NT2/D1 (cell line): ENCODE measurements at regions not wholly inside any gene's neighbourhood (a gene's known extent, or its start where the extent isn't known, plus 50 kb on each side); places are given as distances from the start of the nearest gene placed in this dataset.

ENCODE experiments used
- DNase-seq: peaks from one replicate; pipeline ENCODE4 v3.0.0-alpha.2; 2011; ENCODE audit warnings: low read depth, low spot score
- H3K27me3 ChIP-seq: 2 replicates; pipeline ENCODE4 v1.6.0; 2011; ENCODE audit warnings: mild to moderate bottlenecking; ENCODE audit not compliant: insufficient read length, insufficient read depth
- H3K36me3 ChIP-seq: 2 replicates; pipeline ENCODE4 v1.6.1; 2011; ENCODE audit warnings: mild to moderate bottlenecking, low read length, mixed read lengths; ENCODE audit not compliant: insufficient read depth, insufficient read length
- H3K4me1 ChIP-seq: 2 replicates; pipeline ENCODE4 v1.5.1; 2011; ENCODE audit not compliant: insufficient read depth, insufficient read length
- H3K4me3 ChIP-seq: 2 replicates; pipeline ENCODE4 v1.5.1; 2011; ENCODE audit warnings: low read depth; ENCODE audit not compliant: insufficient read length
- H3K9ac ChIP-seq: 2 replicates; pipeline ENCODE4 v1.6.0; 2011; ENCODE audit warnings: low read depth; ENCODE audit not compliant: insufficient read length
- H3K9me3 ChIP-seq: 2 replicates; pipeline ENCODE4 v1.5.1; 2011; ENCODE audit warnings: mild to moderate bottlenecking, low read length; ENCODE audit not compliant: insufficient read depth
- SUZ12 ChIP-seq: IDR thresholded peaks from 2 replicates; pipeline ENCODE4 v1.6.1; 2011; ENCODE audit not compliant: insufficient read length, insufficient read depth; ENCODE audit errors: extremely low read depth
- YY1 ChIP-seq: IDR thresholded peaks from 2 replicates; pipeline ENCODE4 v1.6.1; 2011; ENCODE audit not compliant: insufficient read length, insufficient read depth
- ZNF274 ChIP-seq: IDR thresholded peaks from 2 replicates; pipeline ENCODE4 v1.6.1; 2011; ENCODE audit warnings: mild to moderate bottlenecking, low read depth, low read length

- no peak overlapping the region for H3K9ac ChIP-seq
- peaks cover 24% of the 10 kb centered on the region for H3K9me3 ChIP-seq
- DNase-seq, result no peak
- no peaks in the 10 kb centered on the region for H3K27me3 ChIP-seq
- H3K36me3 ChIP-seq, result no peaks in the 10 kb centered on the region
- TF ChIP-seq SUZ12 (no peak), YY1 (no peak), ZNF274 (no peak)
- H3K4me1 ChIP-seq, result no peaks in the 10 kb centered on the region
- H3K4me3 ChIP-seq, result no peak overlapping the region
These were observed 824.9 kb downstream of the TBC1D22A start for GRCh38 chr22:47587361-47587760.

DNA sequence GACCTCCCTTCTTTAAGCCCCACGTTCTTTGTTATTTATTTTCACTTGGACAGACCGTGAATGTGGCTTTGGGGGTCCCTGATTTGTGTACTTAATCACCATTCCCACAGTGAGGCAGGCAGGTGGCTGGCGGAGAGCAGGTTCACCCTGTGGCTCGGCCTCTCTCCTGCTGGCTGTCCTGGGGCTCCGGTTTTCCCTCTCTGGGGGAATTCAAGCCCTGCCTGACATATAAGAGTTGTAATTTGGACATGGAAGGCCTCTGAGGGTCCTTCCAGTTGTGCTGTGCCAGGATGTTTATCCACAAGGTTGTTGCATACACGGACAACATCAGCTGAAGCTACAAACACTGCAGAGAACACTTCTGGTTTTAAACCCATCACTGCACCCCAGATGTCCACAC is 824.5 kb downstream of the TBC1D22A start:
- H3K27me3 ChIP-seq, result no peaks in the 10 kb centered on the region
- no peak overlapping the region for H3K4me3 ChIP-seq
- H3K9ac ChIP-seq, result no peak overlapping the region
- no peaks in the 10 kb centered on the region for H3K36me3 ChIP-seq
- DNase-seq, result no peak
- H3K4me1 ChIP-seq, result no peaks in the 10 kb centered on the region
- no peak for TF ChIP-seq ZNF274
- no peak for TF ChIP-seq SUZ12
- no peak for TF ChIP-seq YY1
- H3K9me3 ChIP-seq, result peaks cover 27% of the 10 kb centered on the region

GRCh38 chr22:47586038-47586437 is 823.6 kb downstream of the TBC1D22A start:
- DNase-seq, result no peak
- no peaks in the 10 kb centered on the region for H3K36me3 ChIP-seq
- H3K4me1 ChIP-seq, result no peaks in the 10 kb centered on the region
- peaks cover 33% of the 10 kb centered on the region for H3K9me3 ChIP-seq
- no peak overlapping the region for H3K9ac ChIP-seq
- no peak for TF ChIP-seq SUZ12
- no peak for TF ChIP-seq ZNF274
- no peak for TF ChIP-seq YY1
- no peaks in the 10 kb centered on the region for H3K27me3 ChIP-seq
- H3K4me3 ChIP-seq, result no peak overlapping the region

DNA sequence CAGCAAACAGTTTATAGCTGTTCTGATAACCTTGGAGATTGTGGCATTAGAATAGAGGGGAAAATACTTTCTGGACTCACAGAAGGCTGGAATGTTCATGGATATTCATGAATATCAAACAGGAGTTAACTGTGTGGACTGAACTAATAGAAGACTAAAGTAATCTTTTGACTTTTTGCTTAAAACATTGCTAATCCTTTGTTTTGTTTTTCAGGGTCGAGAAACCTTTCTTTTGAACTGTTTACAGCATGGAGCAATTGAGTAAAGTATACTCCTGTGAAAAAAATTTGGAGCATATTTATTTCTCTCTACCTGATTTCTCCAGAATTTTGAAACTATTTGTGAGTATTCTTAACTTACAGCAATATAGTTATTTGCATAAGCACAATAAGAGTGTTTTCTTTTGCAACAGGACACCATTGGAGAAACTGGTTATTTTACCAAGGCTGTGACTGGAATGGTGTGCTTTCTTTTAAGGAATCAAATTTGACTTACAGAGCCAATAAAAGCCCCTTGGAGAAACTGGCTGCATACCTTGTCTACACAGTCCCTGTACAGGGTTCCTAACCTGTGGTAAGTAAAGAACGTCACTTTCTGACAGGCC is 821.6 kb downstream of the TBC1D22A start:
- DNase-seq, result no peak
- H3K36me3 ChIP-seq, result no peaks in the 10 kb centered on the region
- H3K9ac ChIP-seq, result no peak overlapping the region
- H3K27me3 ChIP-seq, result no peaks in the 10 kb centered on the region
- H3K4me1 ChIP-seq, result no peaks in the 10 kb centered on the region
- TF ChIP-seq YY1, result no peak
- TF ChIP-seq ZNF274, result no peak
- no peak for TF ChIP-seq SUZ12
- H3K4me3 ChIP-seq, result no peak overlapping the region
- H3K9me3 ChIP-seq, result peaks cover 38% of the 10 kb centered on the region

DNA sequence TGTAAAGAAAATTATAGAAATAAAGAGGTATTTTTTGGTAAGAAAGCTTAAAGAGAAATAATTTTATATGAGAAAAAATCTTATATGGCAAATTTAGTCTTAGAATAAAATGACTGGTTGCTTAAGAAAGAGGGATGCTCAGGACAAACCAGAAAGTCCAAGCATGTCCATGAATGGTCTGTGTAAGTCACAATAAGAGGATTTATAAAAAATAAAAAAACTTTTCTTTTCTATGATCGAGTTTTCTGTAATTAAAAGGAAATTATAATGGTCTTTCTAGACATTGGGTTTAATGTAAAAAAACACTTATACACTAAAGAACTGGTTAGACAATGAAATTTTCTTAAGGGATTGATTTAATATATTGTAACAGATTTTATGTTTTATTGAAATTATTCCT is 819.6 kb downstream of the TBC1D22A start:
- Histone ChIP-seq H3K9ac (no peak overlapping the region), H3K9me3 (peaks cover 38% of the 10 kb centered on the region), H3K4me3 (no peak overlapping the region), H3K36me3 (no peaks in the 10 kb centered on the region), H3K27me3 (no peaks in the 10 kb centered on the region), H3K4me1 (no peaks in the 10 kb centered on the region)
- no peak for TF ChIP-seq YY1
- TF ChIP-seq SUZ12, result no peak
- no peak for TF ChIP-seq ZNF274
- no peak for DNase-seq

DNA sequence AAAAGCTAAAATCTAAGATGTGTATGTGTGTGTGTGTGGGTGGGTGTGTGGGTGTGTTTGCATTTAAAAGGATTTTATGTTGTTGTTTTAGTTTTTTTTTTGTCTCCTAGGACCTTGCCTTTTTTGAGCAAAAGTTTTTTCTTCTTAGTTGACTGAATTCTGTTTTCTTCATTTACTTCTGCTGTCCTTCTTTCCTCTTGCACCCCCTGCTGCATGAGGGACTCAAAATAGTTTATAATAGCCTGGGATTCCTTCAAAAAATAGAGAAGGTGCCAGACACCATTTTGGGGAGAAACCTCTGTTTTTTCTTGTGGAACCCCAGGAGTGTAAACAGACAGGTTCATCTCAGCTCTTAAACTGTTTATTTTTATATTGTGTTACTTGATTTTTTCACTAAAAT is 817.7 kb downstream of the TBC1D22A start:
- Histone ChIP-seq H3K9me3 (peaks cover 37% of the 10 kb centered on the region), H3K9ac (no peak overlapping the region), H3K4me1 (no peaks in the 10 kb centered on the region), H3K4me3 (no peak overlapping the region), H3K27me3 (no peaks in the 10 kb centered on the region), H3K36me3 (no peaks in the 10 kb centered on the region)
- TF ChIP-seq YY1 (no peak), ZNF274 (no peak)
- DNase-seq, result no peak

DNA sequence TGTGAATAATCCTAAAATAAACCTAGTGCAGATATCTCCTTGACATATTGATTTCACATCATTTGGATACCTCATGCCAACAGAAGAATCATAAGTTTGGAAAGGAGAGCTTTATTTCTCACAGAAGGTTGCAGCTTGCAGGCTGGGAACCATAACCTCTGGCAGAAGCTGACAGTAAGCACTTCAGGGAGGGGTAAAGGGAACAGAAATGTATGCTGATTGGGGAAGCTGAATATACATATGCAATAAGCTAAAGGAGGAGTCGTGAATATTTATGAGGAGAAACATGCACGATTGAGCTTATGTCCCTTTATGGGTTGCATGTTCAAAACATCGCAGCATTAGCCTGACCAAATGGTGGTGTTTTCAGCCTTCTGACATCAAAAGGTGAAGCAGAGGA is 814.5 kb downstream of the TBC1D22A start:
- Histone ChIP-seq H3K9ac (no peak overlapping the region), H3K36me3 (no peaks in the 10 kb centered on the region), H3K4me3 (no peak overlapping the region), H3K4me1 (no peaks in the 10 kb centered on the region), H3K9me3 (peaks cover 10% of the 10 kb centered on the region), H3K27me3 (no peaks in the 10 kb centered on the region)
- no peak for DNase-seq
- TF ChIP-seq ZNF274, result no peak
- no peak for TF ChIP-seq YY1
- no peak for TF ChIP-seq SUZ12

DNA sequence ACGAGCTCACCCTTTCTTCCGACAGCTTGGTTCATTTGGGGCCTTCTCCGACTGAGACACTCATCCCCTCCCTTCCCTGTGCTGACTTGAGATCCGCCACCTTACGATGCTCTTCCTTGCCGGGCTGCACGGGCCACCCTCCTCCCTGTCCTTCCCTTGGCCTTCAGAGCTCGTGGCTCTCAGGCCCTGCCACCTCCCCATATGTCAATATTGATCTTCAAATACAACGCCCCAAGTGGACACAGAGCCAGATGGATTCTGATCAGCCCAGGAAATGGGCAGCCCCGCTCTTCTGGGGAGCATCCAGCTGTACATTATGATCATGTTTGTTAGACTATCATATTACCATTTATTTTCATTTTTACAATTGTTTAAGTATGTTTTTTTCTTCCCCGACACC is 812.8 kb downstream of the TBC1D22A start:
- no peak overlapping the region for H3K4me3 ChIP-seq
- no peaks in the 10 kb centered on the region for H3K9me3 ChIP-seq
- no peak overlapping the region for H3K9ac ChIP-seq
- no peaks in the 10 kb centered on the region for H3K27me3 ChIP-seq
- DNase-seq, result no peak
- no peaks in the 10 kb centered on the region for H3K36me3 ChIP-seq
- no peaks in the 10 kb centered on the region for H3K4me1 ChIP-seq
- TF ChIP-seq SUZ12 (no peak), YY1 (no peak)
